Astrocyte (in vitro differentiated cells and primary cell): ENCODE measurements at regions not wholly inside any gene's neighbourhood (a gene's known extent, or its start where the extent isn't known, plus 50 kb on each side); places are given as distances from the start of the nearest gene placed in this dataset.

Source experiments
- DNase-seq: peaks from one replicate; pipeline ENCODE4 v3.0.0-alpha.2; 2010; ENCODE audit warnings: low read depth
- FAIRE-seq: peaks from 2 replicates; lab custom pipeline; 2011; peaks lifted over from hg19 to GRCh38; lab: Jason Lieb, UNC
- H2AFZ ChIP-seq: 2 replicates; pipeline ENCODE4 v1.6.0; 2012; ENCODE audit warnings: low read depth, low read length, inconsistent platforms
- H3K27ac ChIP-seq: 2 replicates; pipeline ENCODE4 v1.5.1; 2011; ENCODE audit warnings: low read depth, low read length, inconsistent platforms
- H3K27me3 ChIP-seq: 2 replicates; pipeline ENCODE4 v1.6.0; 2011; ENCODE audit warnings: low read length, inconsistent platforms; ENCODE audit not compliant: insufficient read depth
- H3K36me3 ChIP-seq: 2 replicates; pipeline ENCODE4 v1.5.1; 2011; ENCODE audit warnings: low read length, inconsistent platforms; ENCODE audit not compliant: insufficient read depth
- H3K4me1 ChIP-seq: 2 replicates; pipeline ENCODE4 v1.5.1; 2011; ENCODE audit warnings: low read length, inconsistent platforms; ENCODE audit not compliant: insufficient read depth
- H3K4me2 ChIP-seq: 2 replicates; pipeline ENCODE4 v1.6.0; 2012; ENCODE audit warnings: low read length, inconsistent platforms
- H3K4me3 ChIP-seq: 2 replicates; pipeline ENCODE4 v1.5.1; 2011; ENCODE audit warnings: low read depth, mild to moderate bottlenecking, low read length, inconsistent platforms; ENCODE audit not compliant: insufficient read depth
- H3K79me2 ChIP-seq: 2 replicates; pipeline ENCODE4 v1.6.0; 2012; ENCODE audit warnings: mild to moderate bottlenecking, low read length, inconsistent platforms; ENCODE audit not compliant: insufficient read depth
- H3K9ac ChIP-seq: 2 replicates; pipeline ENCODE4 v1.6.0; 2012; ENCODE audit warnings: mild to moderate bottlenecking, low read length, inconsistent platforms
- H3K9me3 ChIP-seq: 2 replicates; pipeline ENCODE4 v1.5.1; 2012; ENCODE audit warnings: low read depth, mild to moderate bottlenecking, low read length, inconsistent platforms; ENCODE audit not compliant: insufficient read depth
- H4K20me1 ChIP-seq: 2 replicates; pipeline ENCODE4 v1.6.0; 2012; ENCODE audit warnings: low read length, inconsistent platforms; ENCODE audit not compliant: insufficient read depth
- H3K27ac Mint-ChIP-seq: one replicate; pipeline ENCODE4 v1.8.0; 2021; ENCODE audit warnings: mild to moderate bottlenecking, mixed read lengths; ENCODE audit not compliant: unreplicated experiment
- H3K27me3 Mint-ChIP-seq: one replicate; pipeline ENCODE4 v1.8.0; 2021; ENCODE audit warnings: low read depth, mixed read lengths; ENCODE audit not compliant: unreplicated experiment
- H3K36me3 Mint-ChIP-seq: one replicate; pipeline ENCODE4 v1.8.0; 2021; ENCODE audit warnings: low read depth, mixed read lengths; ENCODE audit not compliant: unreplicated experiment
- H3K4me1 Mint-ChIP-seq: one replicate; pipeline ENCODE4 v1.8.0; 2021; ENCODE audit warnings: low read depth, mixed read lengths; ENCODE audit not compliant: unreplicated experiment
- H3K4me3 Mint-ChIP-seq: one replicate; pipeline ENCODE4 v1.8.0; 2021; ENCODE audit warnings: mild to moderate bottlenecking, moderate library complexity, mixed read lengths; ENCODE audit not compliant: unreplicated experiment
- H3K9me3 Mint-ChIP-seq: one replicate; pipeline ENCODE4 v1.8.0; 2021; ENCODE audit warnings: mild to moderate bottlenecking, mixed read lengths; ENCODE audit not compliant: unreplicated experiment
- CTCF ChIP-seq: IDR thresholded peaks from 2 replicates; pipeline ENCODE4 v1.5.1; 2011; ENCODE audit warnings: low read depth, mild to moderate bottlenecking, inconsistent platforms, low read length, moderate library complexity; ENCODE audit not compliant: insufficient read depth
- EZH2 ChIP-seq: IDR thresholded peaks from 2 replicates; pipeline ENCODE4 v1.6.1; 2012; ENCODE audit warnings: mild to moderate bottlenecking, low read length, inconsistent platforms; ENCODE audit not compliant: insufficient read depth

GRCh38 chr4:32207456-32207855, 1487.3 kb downstream of the PCDH7 start:
- Mint-ChIP-seq H3K36me3 (no peaks in the 10 kb centered on the region), H3K27me3 (no peaks in the 10 kb centered on the region), H3K4me1 (no peaks in the 10 kb centered on the region), H3K9me3 (peaks cover 13% of the 10 kb centered on the region), H3K4me3 (no peak overlapping the region), H3K27ac (no peak overlapping the region)
- H3K4me1 ChIP-seq, result no peaks in the 10 kb centered on the region
- no peak overlapping the region for H3K27ac ChIP-seq
- TF ChIP-seq EZH2, result no peak
- TF ChIP-seq CTCF, result no peak
- H3K9me3 ChIP-seq, result no peaks in the 10 kb centered on the region
- H2AFZ ChIP-seq, result no peak overlapping the region
- H3K4me3 ChIP-seq, result no peak overlapping the region
- H3K4me2 ChIP-seq, result no peak overlapping the region
- FAIRE-seq (no peak), DNase-seq (no peak)
- H3K79me2 ChIP-seq, result no peaks in the 10 kb centered on the region
- H3K36me3 ChIP-seq, result no peaks in the 10 kb centered on the region
- H3K9ac ChIP-seq, result no peak overlapping the region
- no peaks in the 10 kb centered on the region for H3K27me3 ChIP-seq
- no peaks in the 10 kb centered on the region for H4K20me1 ChIP-seq

- Histone ChIP-seq H4K20me1 (no peaks in the 10 kb centered on the region), H3K9me3 (no peaks in the 10 kb centered on the region), H3K27me3 (no peaks in the 10 kb centered on the region), H3K4me1 (no peaks in the 10 kb centered on the region), H3K9ac (no peak overlapping the region), H3K79me2 (no peaks in the 10 kb centered on the region), H3K27ac (no peak overlapping the region), H2AFZ (no peak overlapping the region), H3K4me3 (no peak overlapping the region), H3K4me2 (no peak overlapping the region), H3K36me3 (no peaks in the 10 kb centered on the region)
- no peak overlapping the region for H3K4me3 Mint-ChIP-seq
- no peak overlapping the region for H3K27ac Mint-ChIP-seq
- no peak for TF ChIP-seq CTCF
- TF ChIP-seq EZH2, result no peak
- H3K36me3 Mint-ChIP-seq, result no peaks in the 10 kb centered on the region
- no peaks in the 10 kb centered on the region for H3K9me3 Mint-ChIP-seq
- no peaks in the 10 kb centered on the region for H3K27me3 Mint-ChIP-seq
- FAIRE-seq (no peak), DNase-seq (no peak)
- no peaks in the 10 kb centered on the region for H3K4me1 Mint-ChIP-seq
Observed at GRCh38 chr4:32215277-32215676, 1495.1 kb downstream of the PCDH7 start.

GRCh38 chr4:32216502-32216901, 1496.3 kb downstream of the PCDH7 start:
- no peak overlapping the region for H3K27ac ChIP-seq
- Mint-ChIP-seq H3K4me3 (no peak overlapping the region), H3K27me3 (no peaks in the 10 kb centered on the region), H3K9me3 (no peaks in the 10 kb centered on the region), H3K27ac (no peak overlapping the region), H3K36me3 (no peaks in the 10 kb centered on the region), H3K4me1 (no peaks in the 10 kb centered on the region)
- H3K4me1 ChIP-seq, result no peaks in the 10 kb centered on the region
- no peak overlapping the region for H3K4me2 ChIP-seq
- DNase-seq, result no peak
- H3K4me3 ChIP-seq, result no peak overlapping the region
- H3K9ac ChIP-seq, result no peak overlapping the region
- H3K36me3 ChIP-seq, result no peaks in the 10 kb centered on the region
- no peaks in the 10 kb centered on the region for H3K9me3 ChIP-seq
- H3K79me2 ChIP-seq, result no peaks in the 10 kb centered on the region
- H3K27me3 ChIP-seq, result no peaks in the 10 kb centered on the region
- no peaks in the 10 kb centered on the region for H4K20me1 ChIP-seq
- no peak for FAIRE-seq
- TF ChIP-seq EZH2 (no peak), CTCF (no peak)
- no peak overlapping the region for H2AFZ ChIP-seq
